SK-N-SH (cell line): ENCODE measurements at regions not wholly inside any gene's neighbourhood (a gene's known extent, or its start where the extent isn't known, plus 50 kb on each side); places are given as distances from the start of the nearest gene placed in this dataset.
"Not testable (repeated sequence)": the region's sequence is repeated elsewhere in the genome, so short reads cannot be mapped to it uniquely, and the experiment has no call there.

Experiments
- CTCF ChIA-PET: fragments of 300-600, 350-600 bp; formaldehyde crosslinking; extraction: SDS; loops from one replicate; lab custom pipeline; 2021; lab: Yijun Ruan, JAX
- POLR2A ChIA-PET: fragments of 350-600 bp; sonication (Branson Sonifier 250); formaldehyde crosslinking; extraction: SDS; loops from one replicate; lab custom pipeline; 2020; ENCODE audit warnings: antibody characterized with exemption, inconsistent platforms; lab: Yijun Ruan, JAX
- DNase-seq: peaks from one replicate; pipeline ENCODE4 v3.0.0; 2012
- H2AFZ ChIP-seq: fragments of 200-600 bp; sonication (generic); 2 replicates; pipeline ENCODE4 v1.8.1; 2016; ENCODE audit warnings: antibody characterized with exemption, mild to moderate bottlenecking, low read depth
- H3F3A ChIP-seq: fragments of 200-600 bp; sonication (generic); replicated peaks from 2 replicates; pipeline ENCODE3; 2016; ENCODE audit warnings: antibody characterized with exemption, mild to moderate bottlenecking; ENCODE audit not compliant: insufficient read depth
- H3K27ac ChIP-seq, 2 experiments: fragments of 200-500 bp in 1 of 2; fragments of 200-600 bp in 1 of 2; sonication (Bioruptor generic) in 1 of 2; sonication (generic), shearing (Covaris generic) in 1 of 2; 2 replicates each; pipeline versions ENCODE4 v1.5.1 to v1.6.1; 2014 to 2016; ENCODE audit warnings: low read depth in 2 of 2, inconsistent platforms in 1 of 2, low read length in 1 of 2, mild to moderate bottlenecking in 1 of 2, mixed read lengths in 1 of 2
- H3K27me3 ChIP-seq: fragments of 200-600 bp; sonication (generic), shearing (Covaris generic); 2 replicates; pipeline ENCODE4 v1.6.1; 2016; ENCODE audit warnings: mixed run types; ENCODE audit not compliant: insufficient read depth
- H3K36me3 ChIP-seq, 2 experiments: fragments of 200-500 bp in 1 of 2; fragments of 200-600 bp in 1 of 2; sonication (Bioruptor generic) in 1 of 2; sonication (generic) in 1 of 2; replicated peaks in 1 of 2; 2 replicates each; pipeline versions ENCODE3 to v1.5.1; 2014 to 2016; ENCODE audit warnings: low read length in 1 of 2, mild to moderate bottlenecking in 1 of 2; ENCODE audit not compliant: insufficient read depth in 2 of 2, control insufficient read depth in 1 of 2
- H3K4me1 ChIP-seq, 2 experiments: fragments of 200-500 bp in 1 of 2; fragments of 200-600 bp in 1 of 2; sonication (Bioruptor generic) in 1 of 2; sonication (generic), shearing (Covaris generic) in 1 of 2; 2 replicates each; pipeline versions ENCODE4 v1.5.1 to v1.6.1; 2014 to 2016; ENCODE audit warnings: low read depth in 1 of 2, low read length in 1 of 2, mixed run types in 1 of 2; ENCODE audit not compliant: insufficient read depth in 2 of 2, control insufficient read depth in 1 of 2
- H3K4me2 ChIP-seq: fragments of 200-600 bp; sonication (generic), shearing (Covaris generic); 2 replicates; pipeline ENCODE4 v1.6.1; 2017; ENCODE audit warnings: mixed run types
- H3K4me3 ChIP-seq, 2 experiments: fragments of 200-500 bp in 1 of 2; fragments of 200-600 bp in 1 of 2; sonication (Bioruptor generic) in 1 of 2; sonication (generic), shearing (Covaris generic) in 1 of 2; 2 replicates each; pipeline versions ENCODE4 v1.5.1 to v1.8.1; 2014 to 2016; ENCODE audit warnings: low read depth in 2 of 2, inconsistent platforms in 1 of 2, low read length in 1 of 2, mild to moderate bottlenecking in 1 of 2, mixed read lengths in 1 of 2, moderate library complexity in 1 of 2
- H3K79me2 ChIP-seq: fragments of 200-600 bp; sonication (generic); 2 replicates; pipeline ENCODE4 v1.8.1; 2017; ENCODE audit warnings: mild to moderate bottlenecking; ENCODE audit not compliant: insufficient read depth
- H3K9ac ChIP-seq: fragments of 200-600 bp; sonication (generic); 2 replicates; pipeline ENCODE4 v1.6.1; 2017; ENCODE audit warnings: mixed run types
- H3K9me2 ChIP-seq: fragments of 200-600 bp; sonication (generic); 2 replicates; pipeline ENCODE4 v1.6.1; 2017; ENCODE audit warnings: mixed run types
- H3K9me3 ChIP-seq: fragments of 200-600 bp; sonication (generic); 2 replicates; pipeline ENCODE4 v1.6.1; 2017; ENCODE audit warnings: mixed run types, mild to moderate bottlenecking, moderate library complexity
- H4K20me1 ChIP-seq: fragments of 200-600 bp; sonication (generic); 2 replicates; pipeline ENCODE4 v1.6.1; 2017; ENCODE audit warnings: mild to moderate bottlenecking, mixed run types; ENCODE audit not compliant: insufficient read depth
- EP300 ChIP-seq, 2 experiments: IDR thresholded peaks; 2 replicates each; pipeline versions ENCODE4 v1.4.0 to v1.6.1; 2012; ENCODE audit warnings: borderline replicate concordance in 1 of 2, low read depth in 1 of 2, low read length in 1 of 2
- FOXJ3 ChIP-seq: sonication (generic); formaldehyde crosslinking; IDR thresholded peaks from 2 replicates; pipeline ENCODE4 v1.5.1; 2020; ENCODE audit warnings: mild to moderate bottlenecking, missing genetic modification reagents
- PBX3 ChIP-seq: IDR thresholded peaks from 2 replicates; pipeline ENCODE4; 2012
- POLR2AphosphoS5 ChIP-seq: IDR thresholded peaks from 2 replicates; pipeline ENCODE4 v1.6.1; 2012; ENCODE audit warnings: low read depth, low read length
- RFX5 ChIP-seq: IDR thresholded peaks from 2 replicates; pipeline ENCODE4 v1.6.1; 2012; ENCODE audit warnings: mild to moderate bottlenecking, improper control_type of control experiment, low read length
- RXRA ChIP-seq: IDR thresholded peaks from 2 replicates; pipeline ENCODE4 v1.4.0; 2012; ENCODE audit warnings: low read depth, mild to moderate bottlenecking, borderline replicate concordance
- TCF12 ChIP-seq: IDR thresholded peaks from 2 replicates; pipeline ENCODE4 v1.4.0; 2012
- TEAD4 ChIP-seq: IDR thresholded peaks from 2 replicates; pipeline ENCODE4 v1.4.0; 2012; ENCODE audit warnings: mild to moderate bottlenecking, borderline replicate concordance; ENCODE audit not compliant: insufficient read depth
- YY1 ChIP-seq: IDR thresholded peaks from 2 replicates; pipeline ENCODE4 v1.4.0; 2012; ENCODE audit warnings: low read depth, mild to moderate bottlenecking
- WGBS: methylation state at CpG from one replicate; pipeline ENCODE4 v1.1.6; 2017; ENCODE audit warnings: low lambda C conversion rate; 5-methylcytosine and 5-hydroxymethylcytosine counted together

GRCh38 chrX:25755194-25755593, 382.9 kb upstream of the MAGEB18 start:
- Histone ChIP-seq H2AFZ (no peak overlapping the region), H3K27ac (peak overlapping the region in 1 of 2 experiments; percentile 43; a peak in 2 of 4 replicates), H3K27me3 (no peaks in the 10 kb centered on the region), H3K4me2 (no peak overlapping the region), H3K9me2 (no peaks in the 10 kb centered on the region), H3K36me3 (no peaks in the 10 kb centered on the region)
- DNase-seq, result peak; percentile 24
- CTCF ChIA-PET, result interaction anchor here (0.5 to 1.1 kb wide), 3 partner anchors 10 to 224 kb away, joined by 3 read pairs; no protein-coding TSS in a partner anchor
- TF ChIP-seq TCF12 (no peak), YY1 (no peak), EP300 (IDR thresholded peaks at IDR 0.05; ENCODE audit: borderline replicate concordance in 1 of 2, low read depth in 1 of 2, low read length in 1 of 2) (peak in 1 of 2 experiments; percentile 66; a peak in 2 of 4 replicates), POLR2AphosphoS5 (no peak), FOXJ3 (CRISPR knock-in tag) (peak; percentile 43; the same call in 1 of the 2 replicates), RXRA (no peak)
- TF ChIP-seq, all 33 proteins: peak for 2
- no peak overlapping the region for H3K9ac ChIP-seq
- H3K79me2 ChIP-seq, result no peaks in the 10 kb centered on the region
- POLR2A ChIA-PET, result no interaction called here
- peaks cover 0 to 4% of the 10 kb centered on the region in 2 experiments; a peak in 1 of 4 replicates for H3K4me1 ChIP-seq
- no peaks in the 10 kb centered on the region for H3F3A ChIP-seq
- H3K9me3 ChIP-seq, result no peaks in the 10 kb centered on the region
- no peaks in the 10 kb centered on the region for H4K20me1 ChIP-seq
- H3K4me3 ChIP-seq, result no peak overlapping the region

GRCh38 chrX:25762656-25763055, 375.5 kb upstream of the MAGEB18 start:
- POLR2A ChIA-PET, result no interaction called here
- no peak for DNase-seq
- H3K4me1 ChIP-seq, result no peaks in the 10 kb centered on the region
- 14% methylated on average over 2 of the region's 2 CpGs for WGBS
- no peak for TF ChIP-seq PBX3
- no peak for TF ChIP-seq POLR2AphosphoS5
- no peak for TF ChIP-seq RFX5
- TF ChIP-seq RXRA, result no peak
- TF ChIP-seq TEAD4, result no peak
- TF ChIP-seq EP300 (IDR thresholded peaks at IDR 0.05; ENCODE audit: borderline replicate concordance in 1 of 2, low read depth in 1 of 2, low read length in 1 of 2), result no peak
- no peaks in the 10 kb centered on the region for H3K36me3 ChIP-seq
- H3F3A ChIP-seq, result no peaks in the 10 kb centered on the region
- CTCF ChIA-PET, result no interaction called here
- H4K20me1 ChIP-seq, result no peaks in the 10 kb centered on the region
- no peaks in the 10 kb centered on the region for H3K9me2 ChIP-seq
- H3K4me3 ChIP-seq, result no peak overlapping the region
- H3K79me2 ChIP-seq, result no peaks in the 10 kb centered on the region
- no peak overlapping the region for H3K4me2 ChIP-seq
- H3K9me3 ChIP-seq, result no peaks in the 10 kb centered on the region
- no peaks in the 10 kb centered on the region for H3K27me3 ChIP-seq
- no peak overlapping the region for H3K9ac ChIP-seq
- H2AFZ ChIP-seq, result no peak overlapping the region
- no peak overlapping the region for H3K27ac ChIP-seq

GRCh38 chrX:25771853-25772252, 366.3 kb upstream of the MAGEB18 start:
- H3K79me2 ChIP-seq, H3K27ac ChIP-seq, CTCF ChIA-PET, H3K9ac ChIP-seq, DNase-seq, POLR2A ChIA-PET, H3K9me3 ChIP-seq, H3K4me3 ChIP-seq, H3K9me2 ChIP-seq, H3K4me1 ChIP-seq, H3K27me3 ChIP-seq, H4K20me1 ChIP-seq, H3K4me2 ChIP-seq, H3F3A ChIP-seq, H2AFZ ChIP-seq, H3K36me3 ChIP-seq: not testable (repeated sequence)
- 17% methylated on average over 10 of the region's 10 CpGs for WGBS

GRCh38 chrX:25797796-25798195, 340.3 kb upstream of the MAGEB18 start:
- H3K4me1 ChIP-seq, POLR2A ChIA-PET, H3F3A ChIP-seq, H2AFZ ChIP-seq, H3K9me3 ChIP-seq, H3K4me2 ChIP-seq, DNase-seq, H3K27ac ChIP-seq, H3K9ac ChIP-seq, H3K9me2 ChIP-seq, H3K36me3 ChIP-seq, CTCF ChIA-PET, H4K20me1 ChIP-seq, H3K27me3 ChIP-seq, H3K4me3 ChIP-seq, H3K79me2 ChIP-seq: not testable (repeated sequence)
- 33% methylated on average over 4 of the region's 7 CpGs for WGBS
